ENCODE measurements at regions not wholly inside any gene's neighbourhood (a gene's known extent, or its start where the extent isn't known, plus 50 kb on each side); places are given as distances from the start of the nearest gene placed in this dataset.

DNA sequence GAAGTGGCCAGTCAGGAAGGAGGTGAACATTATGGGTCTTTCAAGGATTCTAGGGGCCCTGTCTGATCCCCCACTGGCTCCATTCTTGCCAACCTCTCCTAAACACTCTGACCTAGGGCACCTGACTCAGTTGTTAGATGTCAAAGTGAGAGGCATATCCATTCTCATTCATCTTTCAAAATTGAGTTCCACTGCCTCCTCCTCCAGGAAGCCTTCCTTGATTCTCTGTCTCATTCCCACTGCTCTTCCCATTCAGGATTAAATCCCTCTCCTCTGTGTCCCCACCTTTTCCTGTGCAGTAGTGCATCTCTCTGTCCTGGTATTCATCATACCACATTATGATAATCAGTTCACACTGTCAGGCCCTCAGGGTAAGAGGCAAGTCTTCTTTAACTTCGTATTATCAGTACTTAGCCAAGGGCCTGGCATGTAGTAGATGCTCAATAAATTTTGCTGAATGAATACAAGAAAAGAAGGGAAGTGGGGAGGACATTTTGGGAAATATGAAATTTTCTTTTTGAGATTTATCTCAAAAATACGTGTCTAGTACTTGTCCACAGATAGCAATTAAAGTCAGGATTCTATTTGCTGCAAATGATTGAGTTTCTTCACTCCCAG is 61.8 kb upstream of the ITPKB start:
- Histone ChIP-seq H3K27me3 (no peaks in the 10 kb centered on the region), H3K36me3 (no peaks in the 10 kb centered on the region), H3K4me3 (no peak overlapping the region), H3K9me3 (no peaks in the 10 kb centered on the region), H3K27ac (peak overlapping the region in 2 of 5 donors; percentile 57 to 79), H3K4me1 (peaks cover 0 to 16% (median 6%) of the 10 kb centered on the region in 4 donors)
- intact Hi-C loops (cut with DNase I; ENCODE audit: low total_unique reads) = no loop called here
- no peak for DNase-seq
- TF ChIP-seq CTCF (IDR thresholded peaks at IDR 0.05) (no peak), POLR2A (IDR thresholded peaks at IDR 0.05) (no peak), POLR2AphosphoS5 (IDR thresholded peaks at IDR 0.05) (no peak)
- 81 to 91% (median 89%) methylated on average over 2 of the region's 2 CpGs for WGBS, 5 donors

- Histone ChIP-seq H3K9me3 (no peaks in the 10 kb centered on the region), H3K4me1 (peaks cover 0 to 16% (median 6%) of the 10 kb centered on the region in 4 donors), H3K27me3 (no peaks in the 10 kb centered on the region), H3K27ac (peak overlapping the region in 4 of 5 donors; percentile 46 to 79 (median 57)), H3K4me3 (no peak overlapping the region), H3K36me3 (no peaks in the 10 kb centered on the region)
- intact Hi-C loops (cut with DNase I; ENCODE audit: low total_unique reads) = no loop called here
- peak in 1 of 2 donors; percentile 76 for DNase-seq
- TF ChIP-seq POLR2A (IDR thresholded peaks at IDR 0.05) (no peak), POLR2AphosphoS5 (IDR thresholded peaks at IDR 0.05) (peak; percentile 16 to 81 (median 74)), CTCF (IDR thresholded peaks at IDR 0.05) (no peak), EP300 (IDR thresholded peaks at IDR 0.05) (peak; percentile 17)
- WGBS, 5 donors = 65 to 82% (median 77%) methylated on average over 12 of the region's 12 CpGs
Observed at GRCh38 chr1:226799634-226800281, 60.7 kb upstream of the ITPKB start.

DNA sequence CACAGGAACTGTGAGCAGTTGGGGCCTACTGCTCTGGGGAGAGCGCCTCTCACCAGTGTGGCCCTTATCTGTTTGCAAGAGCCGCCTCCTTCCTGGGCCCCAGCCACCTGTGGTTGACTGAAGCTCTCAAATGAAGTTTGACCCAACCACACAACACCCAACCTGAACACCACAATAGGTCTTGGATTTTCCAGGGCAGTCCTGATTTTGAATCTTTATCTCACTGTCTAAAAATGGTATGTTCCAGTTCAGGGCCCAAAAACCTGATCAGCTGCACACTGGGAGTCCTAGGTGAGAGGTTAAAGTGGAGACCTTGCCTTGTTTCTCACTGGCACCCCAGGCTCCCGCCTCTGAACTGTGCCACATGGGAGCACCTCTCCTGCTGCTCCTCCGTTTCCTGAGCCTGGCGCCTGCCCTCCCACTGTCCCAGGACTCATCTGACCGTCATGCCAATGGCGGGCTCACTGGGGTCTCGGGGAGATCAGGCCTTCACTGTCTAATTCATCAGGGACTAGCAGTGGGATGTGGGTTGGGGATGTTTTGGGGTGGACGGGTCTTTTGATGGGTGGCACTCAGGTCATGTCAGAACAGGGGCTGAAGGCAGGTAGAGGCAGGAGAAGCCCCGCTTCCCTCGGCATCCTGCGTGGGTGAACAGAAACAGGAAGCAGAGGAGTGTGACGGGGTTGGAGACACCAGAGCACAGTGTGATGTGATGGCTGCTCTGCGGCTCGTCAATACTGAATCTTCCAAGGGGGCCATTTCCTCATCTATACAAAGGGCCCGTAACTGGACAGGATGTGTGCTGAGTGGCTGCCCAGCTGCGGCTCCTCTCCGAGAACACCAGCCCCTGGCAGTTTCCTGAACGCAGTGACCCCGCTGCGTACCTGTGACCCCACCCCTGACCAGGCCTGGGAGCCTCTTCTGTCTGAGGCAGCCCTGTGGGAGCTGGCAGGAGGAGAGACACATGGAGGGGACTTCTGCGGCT is 59.6 kb upstream of the ITPKB start:
- no peak overlapping the region for H3K4me3 ChIP-seq
- DNase-seq = peak; percentile 34 to 60
- H3K27me3 ChIP-seq = no peaks in the 10 kb centered on the region
- H3K9me3 ChIP-seq = no peaks in the 10 kb centered on the region
- H3K27ac ChIP-seq = peak overlapping the region in 4 of 5 donors; percentile 46 to 79 (median 57)
- H3K36me3 ChIP-seq = no peaks in the 10 kb centered on the region
- TF ChIP-seq CTCF (IDR thresholded peaks at IDR 0.05) (no peak), EP300 (IDR thresholded peaks at IDR 0.05) (no peak), POLR2AphosphoS5 (IDR thresholded peaks at IDR 0.05) (no peak), POLR2A (IDR thresholded peaks at IDR 0.05) (no peak)
- 70 to 82% (median 75%) methylated on average over 20 to 22 of the region's 22 CpGs for WGBS, 5 donors
- intact Hi-C loops (cut with DNase I; ENCODE audit: low total_unique reads) = no loop called here
- H3K4me1 ChIP-seq = peaks cover 0 to 16% (median 6%) of the 10 kb centered on the region in 4 donors

DNA sequence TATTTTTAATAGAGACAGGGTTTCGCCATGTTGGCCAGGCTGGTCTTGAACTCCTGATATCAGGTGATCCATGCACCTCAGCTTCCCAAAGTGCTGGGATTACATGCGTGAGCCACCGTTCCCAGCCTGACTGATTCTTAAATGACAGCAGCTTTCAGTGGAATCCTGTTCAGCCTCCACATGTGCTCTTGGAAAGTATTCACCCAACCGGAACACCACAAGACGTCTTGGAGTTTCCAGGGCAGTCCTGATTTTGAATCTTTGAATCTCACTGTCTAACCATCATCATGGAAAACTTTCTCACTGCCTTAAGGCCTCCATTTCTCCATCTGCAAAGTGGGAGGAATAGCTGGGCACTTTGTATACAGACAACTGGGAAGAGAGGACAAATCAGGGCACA is 58.1 kb upstream of the ITPKB start:
- H3K36me3 ChIP-seq = no peaks in the 10 kb centered on the region
- intact Hi-C loops (cut with DNase I; ENCODE audit: low total_unique reads) = no loop called here
- WGBS, 5 donors = 80 to 94% (median 94%) methylated on average over 4 to 5 of the region's 5 CpGs
- no peaks in the 10 kb centered on the region for H3K9me3 ChIP-seq
- H3K4me1 ChIP-seq = peaks cover 0 to 16% (median 6%) of the 10 kb centered on the region in 4 donors
- DNase-seq = no peak
- H3K4me3 ChIP-seq = no peak overlapping the region
- H3K27me3 ChIP-seq = no peaks in the 10 kb centered on the region
- no peak for TF ChIP-seq CTCF (IDR thresholded peaks at IDR 0.05)
- TF ChIP-seq EP300 (IDR thresholded peaks at IDR 0.05) = no peak
- no peak for TF ChIP-seq POLR2A (IDR thresholded peaks at IDR 0.05)
- no peak for TF ChIP-seq POLR2AphosphoS5 (IDR thresholded peaks at IDR 0.05)
- no peak overlapping the region for H3K27ac ChIP-seq

Data from stomach (tissue), 8 donors.